Epithelial cell of prostate (primary cell): ENCODE measurements at regions not wholly inside any gene's neighbourhood (a gene's known extent, or its start where the extent isn't known, plus 50 kb on each side); places are given as distances from the start of the nearest gene placed in this dataset.

ENCODE experiments used
- DNase-seq: peaks from one replicate; pipeline ENCODE4 v3.0.0-alpha.2; 2011; ENCODE audit warnings: low read depth, low spot score
- H3K27ac ChIP-seq: fragments of 450-650 bp; 2 replicates; pipeline ENCODE4 v1.5.1; 2017; ENCODE audit warnings: mild to moderate bottlenecking

DNA sequence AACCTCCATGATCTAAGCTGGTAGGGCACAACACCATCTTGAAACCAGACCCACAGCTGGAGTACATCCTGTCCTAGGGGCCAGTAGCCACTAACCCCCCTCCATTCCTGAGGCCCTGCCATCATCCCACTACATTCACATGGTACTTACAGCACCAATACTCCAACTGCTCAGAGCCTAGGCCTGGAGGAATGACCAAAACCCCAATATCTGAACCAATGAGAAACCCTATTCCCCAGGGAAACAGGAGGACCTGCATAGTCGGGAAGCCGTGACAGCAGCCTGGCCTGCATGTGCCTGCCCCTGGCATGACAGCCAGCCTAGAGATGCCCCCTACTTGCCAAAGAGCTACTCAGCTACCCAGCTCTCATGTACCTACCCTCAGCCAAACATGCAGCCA is 65.4 kb upstream of the DMRT1 start:
- DNase-seq: no peak
- H3K27ac ChIP-seq: no peak overlapping the region

DNA sequence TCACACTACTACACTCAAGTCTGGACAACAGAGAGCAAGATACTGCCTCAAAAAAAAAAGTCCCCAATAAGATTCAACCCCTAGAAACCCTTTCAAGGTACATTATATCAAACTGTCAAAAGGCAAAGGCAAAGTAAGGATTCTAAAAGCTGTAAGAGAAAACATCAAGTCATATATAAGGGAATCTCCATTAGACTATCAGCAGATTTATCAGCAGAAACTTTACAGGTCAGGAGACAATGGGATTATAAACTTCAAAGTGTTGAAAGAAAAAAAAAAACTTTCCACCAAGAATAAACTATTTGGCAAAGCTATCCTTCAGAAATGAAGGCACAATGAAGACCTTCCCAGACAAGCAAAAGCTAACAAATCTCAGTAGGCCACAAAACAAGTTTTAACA is 63.5 kb upstream of the DMRT1 start:
- no peak overlapping the region for H3K27ac ChIP-seq
- DNase-seq: no peak

GRCh38 chr9:784202-784601 is 57.3 kb upstream of the DMRT1 start:
- H3K27ac ChIP-seq: no peak overlapping the region
- DNase-seq: no peak

GRCh38 chr9:784916-785315 is 56.6 kb upstream of the DMRT1 start:
- DNase-seq: no peak
- H3K27ac ChIP-seq: no peak overlapping the region

GRCh38 chr9:785997-786396 is 55.5 kb upstream of the DMRT1 start:
- no peak for DNase-seq
- H3K27ac ChIP-seq: no peak overlapping the region

DNA sequence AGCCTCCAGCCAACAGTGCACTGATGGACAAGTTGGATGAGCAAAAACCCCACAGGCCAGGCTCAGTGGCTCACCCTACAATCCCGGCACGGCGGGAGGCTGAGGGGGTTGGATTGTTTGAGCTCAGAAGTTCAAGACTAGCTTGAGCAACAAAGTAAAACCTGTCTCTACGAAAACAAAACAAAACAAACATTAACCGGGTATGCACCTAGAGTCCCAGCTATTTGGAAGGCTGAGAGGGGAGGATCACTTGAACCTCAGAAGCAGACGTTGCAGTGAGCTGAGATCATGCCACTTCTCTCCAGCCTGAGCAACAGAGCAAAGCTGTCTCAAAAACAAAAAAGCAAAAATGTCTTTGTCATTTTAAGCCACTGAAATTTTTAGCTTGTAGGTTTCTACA is 55.1 kb upstream of the DMRT1 start:
- no peak for DNase-seq
- H3K27ac ChIP-seq: no peak overlapping the region

- DNase-seq: no peak
- no peak overlapping the region for H3K27ac ChIP-seq
Observed at GRCh38 chr9:788777-789176, 52.7 kb upstream of the DMRT1 start.
